GM23248 (cell line): ENCODE measurements at regions not wholly inside any gene's neighbourhood (a gene's known extent, or its start where the extent isn't known, plus 50 kb on each side); places are given as distances from the start of the nearest gene placed in this dataset.

Experiments used
- DNase-seq: peaks from one replicate; pipeline ENCODE4 v3.0.0-alpha.2; 2015
- H2AFZ ChIP-seq: fragments of 200-600 bp; sonication (generic); 2 replicates; pipeline ENCODE4 v1.6.1; 2016; ENCODE audit warnings: antibody characterized with exemption
- H3F3A ChIP-seq: fragments of 200-600 bp; sonication (generic); 2 replicates; pipeline ENCODE4 v1.6.1; 2016; ENCODE audit warnings: mild to moderate bottlenecking, antibody characterized with exemption, mixed run types; ENCODE audit not compliant: insufficient read depth
- H3K27ac ChIP-seq: fragments of 200-600 bp; sonication (generic); 2 replicates; pipeline ENCODE4 v1.5.1; 2016; ENCODE audit warnings: mild to moderate bottlenecking
- H3K27me3 ChIP-seq: fragments of 200-600 bp; sonication (generic); replicated peaks from 2 replicates; pipeline ENCODE4 v1.6.1; 2016; ENCODE audit warnings: mild to moderate bottlenecking; ENCODE audit not compliant: insufficient read depth
- H3K36me3 ChIP-seq: fragments of 200-600 bp; sonication (generic); 2 replicates; pipeline ENCODE4 v1.6.1; 2016; ENCODE audit warnings: low read depth, mild to moderate bottlenecking
- H3K4me1 ChIP-seq: fragments of 200-600 bp; sonication (generic); 2 replicates; pipeline ENCODE4 v1.6.1; 2016; ENCODE audit warnings: mild to moderate bottlenecking; ENCODE audit not compliant: insufficient read depth
- H3K4me2 ChIP-seq: fragments of 200-600 bp; sonication (generic); one replicate; pipeline ENCODE4 v1.6.1; 2016; ENCODE audit warnings: mild to moderate bottlenecking; ENCODE audit not compliant: unreplicated experiment
- H3K4me3 ChIP-seq: fragments of 200-600 bp; sonication (generic); 2 replicates; pipeline ENCODE4 v1.5.1; 2016; ENCODE audit warnings: mild to moderate bottlenecking
- H3K79me2 ChIP-seq: fragments of 200-600 bp; sonication (generic); 2 replicates; pipeline ENCODE4 v1.6.1; 2016; ENCODE audit warnings: mild to moderate bottlenecking; ENCODE audit not compliant: insufficient read depth
- H3K9ac ChIP-seq: fragments of 200-600 bp; sonication (generic); 2 replicates; pipeline ENCODE4 v1.6.1; 2016; ENCODE audit warnings: mild to moderate bottlenecking
- H3K9me2 ChIP-seq: fragments of 200-600 bp; sonication (generic); 2 replicates; pipeline ENCODE4 v1.6.1; 2016; ENCODE audit warnings: mixed run types, mild to moderate bottlenecking, moderate library complexity; ENCODE audit not compliant: insufficient read depth
- H3K9me3 ChIP-seq: fragments of 200-600 bp; sonication (generic); one replicate; pipeline ENCODE4 v1.6.1; 2017; ENCODE audit warnings: low read depth
- H4K20me1 ChIP-seq: fragments of 200-600 bp; sonication (generic); 2 replicates; pipeline ENCODE4 v1.6.0; 2016; ENCODE audit not compliant: insufficient read depth
- EZH2 ChIP-seq: fragments of 200-600 bp; sonication (generic); IDR thresholded peaks from 2 replicates; pipeline ENCODE4 v1.6.1; 2018; ENCODE audit warnings: antibody characterized with exemption, mild to moderate bottlenecking; ENCODE audit not compliant: insufficient read depth, poor library complexity, severe bottlenecking
- EZH2phosphoT487 ChIP-seq: fragments of 200-600 bp; sonication (generic); IDR thresholded peaks from 2 replicates; pipeline ENCODE4 v1.6.1; 2018; ENCODE audit warnings: antibody characterized with exemption, moderate library complexity, mild to moderate bottlenecking, low read depth; ENCODE audit not compliant: insufficient read depth
- WGBS, 2 experiments: methylation state at CpG; one replicate each; pipeline ENCODE4 v1.1.6; 2015 to 2017; ENCODE audit warnings: low lambda C conversion rate in 2 of 2, low coverage in 1 of 2; ENCODE audit errors: missing lambda C conversion rate in 2 of 2; 5-methylcytosine and 5-hydroxymethylcytosine counted together
- in situ Hi-C: fragments of 300-500 bp; cut with MboI; formaldehyde crosslinking; loops from 2 replicates; pipeline ENCODE4 v1.15.0; 2020

DNA sequence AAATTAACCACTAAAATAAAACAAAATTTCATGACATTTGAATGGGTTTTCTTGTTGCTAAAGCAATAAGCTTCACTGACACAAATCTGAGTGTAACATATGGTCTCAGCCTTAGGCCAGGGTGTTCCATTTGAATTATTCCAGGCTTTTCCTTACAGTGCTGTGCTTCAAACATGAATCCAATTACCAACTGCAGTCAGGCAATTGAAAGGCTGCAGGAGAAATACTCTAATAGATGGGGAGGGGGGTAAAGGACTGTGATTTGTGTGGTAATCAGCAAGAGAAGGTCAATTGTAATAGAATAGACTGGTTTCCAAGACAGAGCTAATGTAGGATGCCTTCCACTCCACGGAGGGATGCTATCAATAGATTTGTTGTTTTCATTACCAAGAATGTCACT lies 466.7 kb downstream of the C3orf38 start:
- no peak overlapping the region for H3K4me2 ChIP-seq
- no peaks in the 10 kb centered on the region for H3F3A ChIP-seq
- H4K20me1 ChIP-seq: no peaks in the 10 kb centered on the region
- no peaks in the 10 kb centered on the region for H3K27me3 ChIP-seq
- no peak overlapping the region for H3K27ac ChIP-seq
- WGBS, 2 experiments: 3 to 8% methylated on average over 1 of the region's 1 CpG
- in situ Hi-C loops: no loop called here
- DNase-seq: no peak
- H3K4me3 ChIP-seq: no peak overlapping the region
- no peak overlapping the region for H2AFZ ChIP-seq
- TF ChIP-seq EZH2 (no peak), EZH2phosphoT487 (no peak)
- H3K79me2 ChIP-seq: no peaks in the 10 kb centered on the region
- no peaks in the 10 kb centered on the region for H3K4me1 ChIP-seq
- H3K9me2 ChIP-seq: no peaks in the 10 kb centered on the region
- no peak overlapping the region for H3K9ac ChIP-seq
- no peaks in the 10 kb centered on the region for H3K9me3 ChIP-seq
- no peaks in the 10 kb centered on the region for H3K36me3 ChIP-seq

DNA sequence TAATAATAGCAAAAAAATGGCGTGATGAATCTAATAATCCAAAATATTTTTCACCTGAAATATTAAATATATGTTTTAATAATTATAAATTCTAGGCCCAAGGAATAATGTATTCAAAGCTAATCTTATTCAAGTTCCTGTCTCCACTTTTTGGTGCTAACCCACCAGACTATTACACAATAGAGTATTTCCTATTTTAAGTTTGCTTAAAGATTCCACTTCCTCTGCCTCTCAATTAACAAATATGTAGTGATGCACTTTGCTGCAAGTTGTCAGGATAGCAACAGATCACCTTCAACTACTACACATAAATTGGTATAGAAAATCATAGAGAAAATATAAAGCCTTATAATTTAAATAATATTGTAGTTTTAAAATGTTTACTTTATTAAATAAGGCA lies 467.5 kb downstream of the C3orf38 start:
- no peaks in the 10 kb centered on the region for H3K79me2 ChIP-seq
- no peaks in the 10 kb centered on the region for H3K4me1 ChIP-seq
- no peak for DNase-seq
- no peaks in the 10 kb centered on the region for H3K27me3 ChIP-seq
- TF ChIP-seq EZH2phosphoT487 (no peak), EZH2 (no peak)
- no peaks in the 10 kb centered on the region for H3K9me3 ChIP-seq
- H3F3A ChIP-seq: no peaks in the 10 kb centered on the region
- no peak overlapping the region for H3K4me2 ChIP-seq
- H3K27ac ChIP-seq: no peak overlapping the region
- H3K36me3 ChIP-seq: no peaks in the 10 kb centered on the region
- in situ Hi-C loops: no loop called here
- no peak overlapping the region for H3K9ac ChIP-seq
- no peak overlapping the region for H2AFZ ChIP-seq
- no peaks in the 10 kb centered on the region for H4K20me1 ChIP-seq
- no peak overlapping the region for H3K4me3 ChIP-seq
- 24 to 28% methylated on average over 1 of the region's 1 CpG for WGBS, 2 experiments
- no peaks in the 10 kb centered on the region for H3K9me2 ChIP-seq

DNA sequence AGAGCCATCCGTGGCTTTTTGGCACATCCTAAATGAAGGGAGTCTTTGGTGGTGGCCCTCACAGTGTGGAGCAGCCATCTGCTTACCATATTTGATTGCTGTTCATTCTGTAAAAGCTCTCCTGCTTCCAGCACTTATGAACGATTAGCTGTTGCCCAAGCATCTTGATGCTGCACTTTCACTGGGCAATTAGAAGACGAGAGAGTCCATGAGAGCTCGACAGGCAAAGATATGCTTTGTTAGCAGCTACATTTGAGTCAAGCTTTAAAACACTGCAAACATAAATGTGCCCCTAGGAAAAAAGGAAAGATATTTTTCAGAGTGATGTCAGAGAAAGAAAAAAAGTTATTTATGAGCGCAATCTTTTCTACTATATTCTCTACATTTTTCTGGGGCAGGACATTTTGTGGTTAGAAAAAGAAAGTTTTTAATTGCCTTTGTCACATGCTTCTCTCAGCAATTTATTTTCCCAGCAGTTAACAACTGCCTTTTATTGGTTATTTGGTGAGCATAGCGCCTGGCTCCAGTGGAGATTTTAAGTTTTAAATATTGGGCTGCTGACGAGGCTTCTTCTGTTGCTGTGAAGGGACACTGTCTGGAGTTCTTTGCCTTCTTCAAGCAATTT lies 468.4 kb downstream of the C3orf38 start:
- no peaks in the 10 kb centered on the region for H4K20me1 ChIP-seq
- H3K9ac ChIP-seq: no peak overlapping the region
- H3K79me2 ChIP-seq: no peaks in the 10 kb centered on the region
- H2AFZ ChIP-seq: no peak overlapping the region
- no peak overlapping the region for H3K4me3 ChIP-seq
- TF ChIP-seq EZH2: no peak
- TF ChIP-seq EZH2phosphoT487: no peak
- no peaks in the 10 kb centered on the region for H3K4me1 ChIP-seq
- in situ Hi-C loops: no loop called here
- no peaks in the 10 kb centered on the region for H3K36me3 ChIP-seq
- no peaks in the 10 kb centered on the region for H3F3A ChIP-seq
- no peak overlapping the region for H3K27ac ChIP-seq
- no peaks in the 10 kb centered on the region for H3K27me3 ChIP-seq
- H3K9me2 ChIP-seq: no peaks in the 10 kb centered on the region
- no peaks in the 10 kb centered on the region for H3K9me3 ChIP-seq
- H3K4me2 ChIP-seq: no peak overlapping the region
- 3% methylated on average over 7 of the region's 7 CpGs for WGBS, 2 experiments
- no peak for DNase-seq

DNA sequence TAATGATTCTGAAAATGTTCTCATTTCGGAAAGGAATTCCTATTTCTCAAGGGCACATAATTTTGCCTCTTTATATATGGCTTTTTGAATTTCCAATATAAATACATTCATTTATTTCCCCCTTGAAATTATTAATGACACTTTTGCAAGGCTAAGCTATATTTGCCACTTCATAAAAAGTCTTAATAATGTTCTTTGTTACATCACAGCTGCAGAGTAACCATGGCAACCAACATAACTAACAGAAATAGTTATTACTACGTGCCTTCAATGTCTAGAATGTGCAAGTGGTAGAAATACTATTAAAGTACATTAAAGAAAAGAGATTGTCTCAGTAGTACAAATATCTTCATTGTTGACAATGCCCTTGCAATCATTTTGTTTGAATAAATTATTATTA lies 471.8 kb downstream of the C3orf38 start:
- H3K4me2 ChIP-seq: no peak overlapping the region
- H4K20me1 ChIP-seq: no peaks in the 10 kb centered on the region
- H3K9me3 ChIP-seq: no peaks in the 10 kb centered on the region
- no peaks in the 10 kb centered on the region for H3K79me2 ChIP-seq
- H3K27ac ChIP-seq: no peak overlapping the region
- H3K9ac ChIP-seq: no peak overlapping the region
- TF ChIP-seq EZH2phosphoT487: no peak
- TF ChIP-seq EZH2: no peak
- no peak overlapping the region for H2AFZ ChIP-seq
- H3K27me3 ChIP-seq: no peaks in the 10 kb centered on the region
- no peaks in the 10 kb centered on the region for H3F3A ChIP-seq
- DNase-seq: no peak
- whole genome bisulfite sequencing, 2 experiments: 9 to 12% methylated on average over 2 of the region's 2 CpGs
- H3K4me1 ChIP-seq: no peaks in the 10 kb centered on the region
- no peaks in the 10 kb centered on the region for H3K9me2 ChIP-seq
- H3K4me3 ChIP-seq: no peak overlapping the region
- H3K36me3 ChIP-seq: no peaks in the 10 kb centered on the region
- in situ Hi-C loops: no loop called here

DNA sequence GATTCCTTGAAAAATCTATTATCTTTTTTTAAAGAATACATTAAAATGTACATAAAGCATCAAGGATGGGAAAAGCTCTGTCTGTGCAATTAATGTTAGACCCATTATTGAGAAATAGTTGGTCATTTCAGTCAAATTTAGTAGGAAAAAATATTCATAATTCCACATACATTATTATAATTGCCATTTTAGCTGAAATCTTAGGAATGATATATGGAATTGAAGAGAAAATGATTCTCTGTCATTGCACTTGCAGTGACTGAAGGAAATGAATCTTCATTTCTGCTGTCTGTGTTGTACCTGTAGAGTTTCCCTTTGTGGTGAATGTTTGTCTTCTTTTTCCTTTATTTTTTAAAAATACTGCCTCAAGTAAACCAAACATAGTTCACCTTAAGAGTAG lies 473.9 kb downstream of the C3orf38 start:
- Histone ChIP-seq H3K9me3 (no peaks in the 10 kb centered on the region), H3K4me3 (no peak overlapping the region), H3K27ac (no peak overlapping the region), H3K4me1 (no peaks in the 10 kb centered on the region), H2AFZ (no peak overlapping the region), H3K9me2 (no peaks in the 10 kb centered on the region), H4K20me1 (no peaks in the 10 kb centered on the region), H3K4me2 (no peak overlapping the region), H3K9ac (no peak overlapping the region), H3K36me3 (no peaks in the 10 kb centered on the region), H3K79me2 (no peaks in the 10 kb centered on the region), H3F3A (no peaks in the 10 kb centered on the region), H3K27me3 (no peaks in the 10 kb centered on the region)
- in situ Hi-C loops: no loop called here
- no peak for TF ChIP-seq EZH2phosphoT487
- no peak for DNase-seq
